Heart right ventricle (tissue), 16 donors: ENCODE measurements at regions not wholly inside any gene's neighbourhood (a gene's known extent, or its start where the extent isn't known, plus 50 kb on each side); places are given as distances from the start of the nearest gene placed in this dataset.

Source experiments
- ATAC-seq, 8 donors: fragments of 200-7000 bp; cut with Tn5 transposase; one replicate each; pipeline ENCODE4 v1.9.1; 2020; ENCODE audit warnings: mild to moderate bottlenecking in 8 of 8, moderate library complexity in 8 of 8, moderate number of reproducible peaks in 1 of 8
- DNase-seq, 2 donors: peaks; one replicate each; pipeline ENCODE4 v3.0.0-alpha.2; 2020
- H3K27ac ChIP-seq, 10 donors: fragments of 200-600 bp; sonication (generic) in 2 of 10; one replicate each; pipeline versions ENCODE4 v1.5.0 to v1.8.0; 2020 to 2022; ENCODE audit warnings: mild to moderate bottlenecking in 3 of 10
- H3K27me3 ChIP-seq, 7 donors: fragments of 200-600 bp; one replicate each; pipeline ENCODE4 v1.8.0; 2021 to 2022; ENCODE audit warnings: mild to moderate bottlenecking in 2 of 7
- H3K36me3 ChIP-seq, 9 donors: fragments of 200-600 bp; sonication (generic) in 1 of 9; one replicate each; pipeline versions ENCODE4 v1.5.0 to v1.8.0; 2020 to 2022; ENCODE audit warnings: mild to moderate bottlenecking in 2 of 9
- H3K4me1 ChIP-seq, 9 donors: fragments of 200-600 bp; sonication (generic) in 1 of 9; one replicate each; pipeline versions ENCODE4 v1.5.0 to v1.8.0; 2020 to 2022; ENCODE audit warnings: mild to moderate bottlenecking in 4 of 9
- H3K4me3 ChIP-seq, 10 donors: fragments of 200-600 bp; sonication (generic) in 2 of 10; one replicate each; pipeline versions ENCODE4 v1.5.0 to v1.8.0; 2020 to 2022; ENCODE audit warnings: mild to moderate bottlenecking in 7 of 10, moderate library complexity in 2 of 10
- H3K9me3 ChIP-seq, 11 donors: fragments of 200-600 bp in 10 of 11; sonication (generic) in 2 of 11; one replicate each; pipeline versions ENCODE4 v1.5.0 to v1.8.0; 2013 to 2022; ENCODE audit warnings: mild to moderate bottlenecking in 2 of 11, control low read depth in 1 of 11, moderate library complexity in 1 of 11
- WGBS, 2 donors: extraction: QIAGEN DNeasy Blood & Tissue Kit; methylation state at CpG; one replicate each; pipeline ENCODE4 v1.1.7; 2013; ENCODE audit warnings: inconsistent platforms in 1 of 2; 5-methylcytosine and 5-hydroxymethylcytosine counted together
- intact Hi-C, 10 donors: fragments of 100-400 bp; cut with DNase I; formaldehyde crosslinking; loops; one replicate each; pipeline versions ENCODE4 v1.11.1 to v1.14.2; 2022
- TF ChIP-seq, protein P1 (sequence below), 9 donors: fragments of 200-600 bp; sonication (generic) in 2 of 9; IDR thresholded peaks; one replicate each; pipeline versions ENCODE4 v1.5.0 to v1.8.0; 2021 to 2022; ENCODE audit warnings: antibody characterized with exemption in 9 of 9, mild to moderate bottlenecking in 5 of 9, moderate library complexity in 1 of 9
- donor health status: Arrhythmogenic right ventricular cardiomyopathy.
- donor health status: ischemic (EF 13 %, LVEDD 7.1; RV severe dilation, severe dysfunction).
- donor health status: healthy with polysubstance abuse.
- donor health status: DM: no; HTN: yes; CAD: no.
- donor health status: DM: no; HTN: no; CAD: no.
- donor health status: ischemic (EF 25% LVEDD 6.9; RV normal size, moderate dysfunction).
- donor health status: ischemic (EF 25% LVEDD 5.7; RV mildly dilated, moderate dysfunction).
- donor health status: healthy.
- donor health status: DM: yes; HTN: yes; CAD: no.
- donor health status: Ischemic cardiomyopathy.
- donor health status: ischemic (EF 35%, LVEDD 5.7; RV mildly dilated, moderate dysfunction).
- donor health status: nonischemic (EF 11% LVEDD 7.7; RV severe dilation, severe dysfunction).
- donor health status: DM: yes; HTN: yes; CAD: no.
- donor health status: PGD.
- donor health status: ischemic (EF 29% LVEDD 5.4; RV normal size, mild dysfunction).
- donor health status: nonischemic (EF 23%, LVEDD 6.1; RV moderate dilation, normal function).

DNA sequence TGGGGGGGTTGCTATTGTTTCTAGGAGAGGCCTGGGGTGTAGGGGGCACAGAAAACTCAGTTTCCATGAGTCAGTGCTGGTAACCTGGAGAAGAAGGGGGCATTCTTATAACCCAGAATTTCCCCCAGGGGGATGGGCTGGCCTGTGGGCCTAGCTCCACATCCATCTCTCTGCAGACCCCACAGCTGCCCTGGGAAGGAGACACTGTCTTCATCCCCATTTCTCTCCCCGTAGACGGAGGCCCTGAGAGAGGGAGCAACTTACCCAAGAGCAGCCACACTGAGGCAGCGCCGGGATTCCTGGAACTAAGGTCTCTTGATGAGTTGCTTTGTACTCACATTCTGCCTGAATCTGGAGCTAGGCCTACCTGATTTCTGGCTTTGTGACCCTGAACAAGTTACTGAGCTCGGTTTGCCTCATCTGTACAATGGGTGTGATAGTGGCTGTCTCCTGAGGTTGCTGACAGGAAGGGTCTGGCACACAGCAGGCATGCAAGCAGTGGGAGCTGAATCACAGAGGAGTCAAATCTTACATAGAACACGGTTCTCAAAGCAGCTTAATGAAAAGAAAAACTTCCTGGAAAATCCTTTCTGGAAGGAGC, 55.0 kb upstream of the LCTL start:
- ATAC-seq (no peak), DNase-seq (no peak)
- Histone ChIP-seq H3K9me3 (no peaks in the 10 kb centered on the region), H3K36me3 (no peaks in the 10 kb centered on the region), H3K4me3 (no peak overlapping the region), H3K4me1 (peaks cover 9 to 64% (median 48%) of the 10 kb centered on the region in 9 donors), H3K27ac (peak overlapping the region in 5 of 10 donors; percentile 12 to 91 (median 59)), H3K27me3 (peaks cover 0 to 12% (median 0%) of the 10 kb centered on the region in 7 donors)
- intact Hi-C loops = loop anchor here in 4 of 10 donors (2.0 to 5.0 kb wide), 4 partner anchors 76 to 231 kb away; no protein-coding TSS in a partner anchor
- TF ChIP-seq, protein P1, sequence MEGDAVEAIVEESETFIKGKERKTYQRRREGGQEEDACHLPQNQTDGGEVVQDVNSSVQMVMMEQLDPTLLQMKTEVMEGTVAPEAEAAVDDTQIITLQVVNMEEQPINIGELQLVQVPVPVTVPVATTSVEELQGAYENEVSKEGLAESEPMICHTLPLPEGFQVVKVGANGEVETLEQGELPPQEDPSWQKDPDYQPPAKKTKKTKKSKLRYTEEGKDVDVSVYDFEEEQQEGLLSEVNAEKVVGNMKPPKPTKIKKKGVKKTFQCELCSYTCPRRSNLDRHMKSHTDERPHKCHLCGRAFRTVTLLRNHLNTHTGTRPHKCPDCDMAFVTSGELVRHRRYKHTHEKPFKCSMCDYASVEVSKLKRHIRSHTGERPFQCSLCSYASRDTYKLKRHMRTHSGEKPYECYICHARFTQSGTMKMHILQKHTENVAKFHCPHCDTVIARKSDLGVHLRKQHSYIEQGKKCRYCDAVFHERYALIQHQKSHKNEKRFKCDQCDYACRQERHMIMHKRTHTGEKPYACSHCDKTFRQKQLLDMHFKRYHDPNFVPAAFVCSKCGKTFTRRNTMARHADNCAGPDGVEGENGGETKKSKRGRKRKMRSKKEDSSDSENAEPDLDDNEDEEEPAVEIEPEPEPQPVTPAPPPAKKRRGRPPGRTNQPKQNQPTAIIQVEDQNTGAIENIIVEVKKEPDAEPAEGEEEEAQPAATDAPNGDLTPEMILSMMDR (IDR thresholded peaks at IDR 0.05) = no peak
- WGBS, 2 donors = 92 to 95% methylated on average over 6 of the region's 6 CpGs

DNA sequence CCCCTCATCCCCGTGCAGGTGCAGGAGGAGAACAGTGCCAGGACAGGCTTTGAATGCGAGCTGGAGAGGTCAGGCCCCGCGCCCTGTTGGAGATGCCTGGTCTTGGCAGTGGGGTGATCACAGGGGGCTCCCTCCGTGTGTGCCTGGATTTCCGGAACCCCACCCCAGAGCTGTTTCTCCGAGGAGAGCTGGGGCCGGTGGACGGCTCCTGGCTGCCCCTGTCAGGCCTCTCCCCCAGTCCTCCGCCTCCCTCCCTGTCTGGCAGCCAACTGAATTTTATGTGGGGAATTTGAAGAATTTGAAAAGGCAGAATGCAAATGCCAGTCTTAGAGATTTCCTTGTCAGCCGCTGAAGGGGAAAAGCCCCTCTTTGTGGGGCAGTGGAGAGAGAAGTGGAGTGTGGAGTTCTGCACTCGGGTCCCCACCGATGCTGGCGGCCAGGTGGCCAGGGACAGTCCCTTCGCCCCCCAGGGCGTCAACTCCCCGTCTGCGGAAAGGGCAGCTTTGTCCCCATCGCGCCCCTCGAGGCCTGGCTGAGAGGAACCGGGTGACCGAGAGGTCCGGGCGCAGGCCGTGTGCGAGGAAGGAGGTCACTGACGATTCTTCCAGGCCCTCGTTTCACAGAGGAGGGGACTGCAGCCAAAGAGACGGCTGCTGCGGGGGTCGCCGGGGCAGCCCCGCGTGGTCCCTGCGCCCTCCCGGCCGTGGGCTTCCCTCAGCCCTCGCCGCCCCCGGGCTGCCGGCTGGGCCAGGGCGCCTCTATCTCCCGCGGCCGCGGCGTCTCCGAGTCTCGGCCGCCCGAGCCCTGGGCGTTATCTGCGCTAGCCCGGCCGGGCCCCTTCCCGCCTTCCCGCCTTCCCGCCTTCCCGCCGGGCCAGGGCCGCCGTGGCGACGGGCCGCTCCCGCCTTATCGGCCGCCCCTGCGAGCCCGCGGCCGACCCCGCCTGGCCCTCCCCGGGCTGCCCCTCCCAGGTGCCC, 56.0 kb upstream of the LCTL start:
- DNase-seq = no peak
- Histone ChIP-seq H3K4me1 (peaks cover 9 to 62% (median 41%) of the 10 kb centered on the region in 9 donors), H3K27me3 (peaks cover 0 to 12% (median 0%) of the 10 kb centered on the region in 7 donors), H3K4me3 (peak overlapping the region in 9 of 10 donors; percentile 17 to 49 (median 37)), H3K9me3 (no peaks in the 10 kb centered on the region), H3K27ac (peak overlapping the region; percentile 18 to 91 (median 57)), H3K36me3 (no peaks in the 10 kb centered on the region)
- TF ChIP-seq, protein P1 (IDR thresholded peaks at IDR 0.05) = no peak
- intact Hi-C loops = loop anchor here in 4 of 10 donors (2.0 to 5.0 kb wide), 4 partner anchors 76 to 231 kb away; no protein-coding TSS in a partner anchor
- peak in 2 of 8 donors; percentile 16 to 31 for ATAC-seq
- 19 to 21% methylated on average over 69 to 71 of the region's 75 CpGs for WGBS, 2 donors

DNA sequence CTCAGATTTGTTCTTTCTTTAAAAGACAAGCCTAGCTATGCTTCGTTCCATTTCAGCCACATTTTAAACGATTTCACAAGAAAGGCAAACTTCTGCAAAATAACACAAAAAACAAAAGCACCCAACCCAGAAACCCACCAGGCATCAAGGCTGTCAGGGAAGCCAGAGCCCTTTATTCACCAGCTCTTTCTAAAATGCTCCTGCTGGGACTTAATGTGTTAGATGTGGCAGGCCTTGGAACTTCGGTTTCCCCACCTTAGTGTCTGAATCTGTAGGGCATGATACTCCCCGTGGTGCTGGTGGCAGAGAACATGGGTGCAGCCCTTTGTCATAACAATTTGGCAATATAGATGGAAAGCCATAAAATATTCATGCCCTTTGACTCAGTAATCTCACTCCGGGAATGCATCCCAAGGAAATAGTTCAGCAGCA, 56.8 kb upstream of the LCTL start:
- DNase-seq (no peak), ATAC-seq (no peak)
- Histone ChIP-seq H3K4me1 (peaks cover 9 to 54% (median 32%) of the 10 kb centered on the region in 9 donors), H3K27me3 (peaks cover 0 to 12% (median 0%) of the 10 kb centered on the region in 7 donors), H3K36me3 (no peaks in the 10 kb centered on the region), H3K27ac (peak overlapping the region in 6 of 10 donors; percentile 51 to 91 (median 66)), H3K9me3 (no peaks in the 10 kb centered on the region), H3K4me3 (peak overlapping the region in 6 of 10 donors; percentile 32 to 49 (median 40))
- TF ChIP-seq, protein P1 (IDR thresholded peaks at IDR 0.05) = no peak
- WGBS, 2 donors = 72 to 73% methylated on average over 5 of the region's 5 CpGs
- intact Hi-C loops = loop anchor here in 3 of 10 donors (5.0 kb wide), 3 partner anchors 75 to 230 kb away; no protein-coding TSS in a partner anchor
